ENCODE measurements at regions not wholly inside any gene's neighbourhood (a gene's known extent, or its start where the extent isn't known, plus 50 kb on each side); places are given as distances from the start of the nearest gene placed in this dataset.

GRCh38 chr5:10085185-10085584 lies 164.5 kb downstream of the ATPSCKMT start:
- no peak for TF ChIP-seq CTCF (conservative IDR thresholded peaks at IDR 0.05; ENCODE audit: low read length)
- no peak for TF ChIP-seq EZH2phosphoT487 (IDR thresholded peaks at IDR 0.05; ENCODE audit: borderline replicate concordance, low read depth, low read length)
